Ishikawa (cell line): ENCODE measurements at regions not wholly inside any gene's neighbourhood (a gene's known extent, or its start where the extent isn't known, plus 50 kb on each side); places are given as distances from the start of the nearest gene placed in this dataset.

ENCODE experiments used
- EGR1 ChIP-seq: IDR thresholded peaks from 2 replicates; pipeline ENCODE4 v1.6.1; 2012
- FOXM1 ChIP-seq: IDR thresholded peaks from 2 replicates; pipeline ENCODE4 v1.6.1; 2012; ENCODE audit warnings: low read depth, borderline replicate concordance
- RAD21 ChIP-seq: IDR thresholded peaks from 2 replicates; pipeline ENCODE4 v1.6.1; 2012; ENCODE audit warnings: low read depth
- TCF12 ChIP-seq: IDR thresholded peaks from 2 replicates; pipeline ENCODE4 v1.6.1; 2012; ENCODE audit warnings: low read depth
- YY1 ChIP-seq: IDR thresholded peaks from 2 replicates; pipeline ENCODE4 v1.6.1; 2012; ENCODE audit warnings: low read depth
- TF ChIP-seq, protein P1 (sequence below): IDR thresholded peaks from 2 replicates; pipeline ENCODE4 v1.6.1; 2012; ENCODE audit warnings: low read depth, mild to moderate bottlenecking

DNA sequence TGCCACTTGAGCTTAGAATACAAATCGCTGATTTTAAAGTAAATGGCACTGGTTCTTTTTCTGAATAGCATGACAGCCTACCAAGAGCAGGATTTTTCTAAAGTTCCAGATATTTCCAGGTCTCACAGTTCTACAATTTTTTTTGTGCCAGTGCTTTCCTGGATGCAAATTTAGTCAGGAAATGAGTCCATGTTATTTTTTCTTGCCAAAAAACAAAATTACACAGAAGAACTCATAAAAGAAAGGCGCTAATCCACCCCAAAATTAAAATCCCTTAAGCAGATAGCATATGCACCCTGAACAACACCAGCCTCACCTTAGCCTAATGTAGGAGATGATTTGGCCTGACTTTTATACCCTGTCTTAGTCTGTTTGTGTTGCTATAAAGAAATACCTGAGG lies 86.4 kb upstream of the ARG1 start:
- TF ChIP-seq FOXM1 (no peak), RAD21 (no peak), YY1 (no peak), EGR1 (no peak), TCF12 (no peak)
- TF ChIP-seq, protein P1, sequence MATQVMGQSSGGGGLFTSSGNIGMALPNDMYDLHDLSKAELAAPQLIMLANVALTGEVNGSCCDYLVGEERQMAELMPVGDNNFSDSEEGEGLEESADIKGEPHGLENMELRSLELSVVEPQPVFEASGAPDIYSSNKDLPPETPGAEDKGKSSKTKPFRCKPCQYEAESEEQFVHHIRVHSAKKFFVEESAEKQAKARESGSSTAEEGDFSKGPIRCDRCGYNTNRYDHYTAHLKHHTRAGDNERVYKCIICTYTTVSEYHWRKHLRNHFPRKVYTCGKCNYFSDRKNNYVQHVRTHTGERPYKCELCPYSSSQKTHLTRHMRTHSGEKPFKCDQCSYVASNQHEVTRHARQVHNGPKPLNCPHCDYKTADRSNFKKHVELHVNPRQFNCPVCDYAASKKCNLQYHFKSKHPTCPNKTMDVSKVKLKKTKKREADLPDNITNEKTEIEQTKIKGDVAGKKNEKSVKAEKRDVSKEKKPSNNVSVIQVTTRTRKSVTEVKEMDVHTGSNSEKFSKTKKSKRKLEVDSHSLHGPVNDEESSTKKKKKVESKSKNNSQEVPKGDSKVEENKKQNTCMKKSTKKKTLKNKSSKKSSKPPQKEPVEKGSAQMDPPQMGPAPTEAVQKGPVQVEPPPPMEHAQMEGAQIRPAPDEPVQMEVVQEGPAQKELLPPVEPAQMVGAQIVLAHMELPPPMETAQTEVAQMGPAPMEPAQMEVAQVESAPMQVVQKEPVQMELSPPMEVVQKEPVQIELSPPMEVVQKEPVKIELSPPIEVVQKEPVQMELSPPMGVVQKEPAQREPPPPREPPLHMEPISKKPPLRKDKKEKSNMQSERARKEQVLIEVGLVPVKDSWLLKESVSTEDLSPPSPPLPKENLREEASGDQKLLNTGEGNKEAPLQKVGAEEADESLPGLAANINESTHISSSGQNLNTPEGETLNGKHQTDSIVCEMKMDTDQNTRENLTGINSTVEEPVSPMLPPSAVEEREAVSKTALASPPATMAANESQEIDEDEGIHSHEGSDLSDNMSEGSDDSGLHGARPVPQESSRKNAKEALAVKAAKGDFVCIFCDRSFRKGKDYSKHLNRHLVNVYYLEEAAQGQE, result no peak
